Adrenal gland (tissue), 9 donors: ENCODE measurements at regions not wholly inside any gene's neighbourhood (a gene's known extent, or its start where the extent isn't known, plus 50 kb on each side); places are given as distances from the start of the nearest gene placed in this dataset.

Experiments
- DNase-seq, 7 donors: peaks; one replicate each; pipeline ENCODE4 v3.0.0-alpha.2; 2019 to 2020
- H3K27ac ChIP-seq, 5 donors: fragments of 200-600 bp; sonication (generic) in 4 of 5; 1 replicate in 3 of 5; 2 replicates in 2 of 5; pipeline versions ENCODE4 v1.5.1 to v1.8.0; 2016 to 2020; ENCODE audit warnings: mild to moderate bottlenecking in 1 of 5
- H3K27me3 ChIP-seq: fragments of 200-600 bp; 2 replicates; pipeline ENCODE4 v1.8.0; 2021
- H3K36me3 ChIP-seq, 2 donors: fragments of 200-600 bp; replicated peaks in 1 of 2; 1 replicate in 1 of 2; 2 replicates in 1 of 2; pipeline versions ENCODE4 v1.5.1 to v1.8.0; 2018 to 2022
- H3K4me1 ChIP-seq, 2 donors: fragments of 200-600 bp; replicated peaks in 1 of 2; 1 replicate in 1 of 2; 2 replicates in 1 of 2; pipeline versions ENCODE4 v1.5.1 to v1.8.0; 2018 to 2021
- H3K4me3 ChIP-seq, 4 donors: fragments of 200-600 bp; sonication (generic) in 3 of 4; one replicate each; pipeline ENCODE4 v1.5.1; 2016 to 2018
- H3K9me3 ChIP-seq, 3 donors: fragments of 200-600 bp; sonication (generic) in 1 of 3; replicated peaks in 1 of 3; 1 replicate in 2 of 3; 2 replicates in 1 of 3; pipeline versions ENCODE4 v1.5.1 to v1.8.0; 2016 to 2021
- CTCF ChIP-seq, 6 experiments: fragments of 450-650 bp in 4 of 6; fragments of 200-600 bp in 2 of 6; sonication (generic) in 1 of 6; IDR thresholded peaks; 1 replicate in 5 of 6; 2 replicates in 1 of 6; pipeline versions ENCODE4 v1.5.1 to v1.8.0; 2016 to 2021; ENCODE audit warnings: antibody characterized with exemption in 6 of 6, mild to moderate bottlenecking in 2 of 6, moderate library complexity in 1 of 6
- POLR2A ChIP-seq, 2 donors: fragments of 450-650 bp; IDR thresholded peaks; one replicate each; pipeline ENCODE4 v1.6.1; 2017; ENCODE audit warnings: antibody characterized with exemption in 2 of 2, mild to moderate bottlenecking in 2 of 2, moderate library complexity in 1 of 2
- WGBS, 4 donors: extraction: QIAGEN DNeasy Blood & Tissue Kit in 2 of 4; methylation state at CpG; one replicate each; pipeline versions ENCODE4 v1.1.5 to v1.1.7; 2013 to 2017; 5-methylcytosine and 5-hydroxymethylcytosine counted together
- intact Hi-C, 2 donors: fragments of 100-400 bp; cut with DNase I; formaldehyde crosslinking; loops; one replicate each; pipeline versions ENCODE4 v1.14.1 to v1.15.0; 2022 to 2023
- donor health status: healthy with polysubstance abuse.
- donor health status: Bipolar disorder and iron deficiency.
- donor health status: DM: yes; HTN: yes; CAD: no.
- donor health status: DM: no; HTN: no; CAD: no.
- donor health status: DM: no; HTN: no; CAD: no.

- intact Hi-C loops: no loop called here
- WGBS, 4 donors: 79 to 81% (median 80%) methylated on average over 7 of the region's 7 CpGs
- H3K27me3 ChIP-seq: no peaks in the 10 kb centered on the region
Measured at GRCh38 chr2:59462422-59463197, 1090.8 kb downstream of the BCL11A start.

GRCh38 chr2:59461127-59461526 lies 1092.3 kb downstream of the BCL11A start:
- no peak for TF ChIP-seq POLR2A (IDR thresholded peaks at IDR 0.05)
- no peak for TF ChIP-seq CTCF (IDR thresholded peaks at IDR 0.05)
- Histone ChIP-seq H3K4me3 (no peak overlapping the region), H3K27me3 (no peaks in the 10 kb centered on the region), H3K27ac (no peak overlapping the region), H3K36me3 (no peaks in the 10 kb centered on the region), H3K4me1 (no peaks in the 10 kb centered on the region), H3K9me3 (no peaks in the 10 kb centered on the region)
- WGBS, 4 donors: 36 to 47% (median 44%) methylated on average over 1 of the region's 1 CpG
- intact Hi-C loops: no loop called here
- no peak for DNase-seq

More at GRCh38 chr2:59462422-59463197, 1090.8 kb downstream of the BCL11A start:
- H3K36me3 ChIP-seq: no peaks in the 10 kb centered on the region
- H3K9me3 ChIP-seq: no peaks in the 10 kb centered on the region
- H3K4me1 ChIP-seq: no peaks in the 10 kb centered on the region
- no peak overlapping the region for H3K4me3 ChIP-seq
- DNase-seq: no peak
- TF ChIP-seq POLR2A (IDR thresholded peaks at IDR 0.05) (no peak), CTCF (IDR thresholded peaks at IDR 0.05) (no peak)
- H3K27ac ChIP-seq: no peak overlapping the region

GRCh38 chr2:59458800-59459199 lies 1094.7 kb downstream of the BCL11A start:
- H3K36me3 ChIP-seq: no peaks in the 10 kb centered on the region
- no peak overlapping the region for H3K4me3 ChIP-seq
- H3K27me3 ChIP-seq: no peaks in the 10 kb centered on the region
- WGBS, 4 donors: 67 to 80% (median 77%) methylated on average over 5 of the region's 5 CpGs
- no peak for DNase-seq
- TF ChIP-seq CTCF (IDR thresholded peaks at IDR 0.05): no peak
- no peak for TF ChIP-seq POLR2A (IDR thresholded peaks at IDR 0.05)
- H3K27ac ChIP-seq: no peak overlapping the region
- H3K9me3 ChIP-seq: no peaks in the 10 kb centered on the region
- H3K4me1 ChIP-seq: no peaks in the 10 kb centered on the region
- intact Hi-C loops: no loop called here

- intact Hi-C loops: no loop called here
- DNase-seq: no peak
- H3K27ac ChIP-seq: no peak overlapping the region
- no peaks in the 10 kb centered on the region for H3K4me1 ChIP-seq
- no peaks in the 10 kb centered on the region for H3K36me3 ChIP-seq
- no peak overlapping the region for H3K4me3 ChIP-seq
- H3K27me3 ChIP-seq: no peaks in the 10 kb centered on the region
- no peak for TF ChIP-seq POLR2A (IDR thresholded peaks at IDR 0.05)
- TF ChIP-seq CTCF (IDR thresholded peaks at IDR 0.05): no peak
- H3K9me3 ChIP-seq: no peaks in the 10 kb centered on the region
- 71 to 79% (median 77%) methylated on average over 2 of the region's 2 CpGs for WGBS, 4 donors
Measured at GRCh38 chr2:59456285-59456684, 1097.2 kb downstream of the BCL11A start.
